HepG2 (cell line): ENCODE measurements at regions not wholly inside any gene's neighbourhood (a gene's known extent, or its start where the extent isn't known, plus 50 kb on each side); places are given as distances from the start of the nearest gene placed in this dataset.

ENCODE experiments used
- ATAC-seq: fragments of 200-7000 bp; cut with Tn5 transposase; 3 replicates; pipeline ENCODE4 v1.9.1; 2020; ENCODE audit warnings: mild to moderate bottlenecking, moderate library complexity
- BruUV-seq: library from RNA; stranded (reverse); fragments of 400-500 nt; replicated peaks from 2 replicates; lab custom pipeline; 2021; lab: Mats Ljungman, UMichigan
- CTCF ChIA-PET: fragments of 300-600 bp; formaldehyde crosslinking; extraction: SDS; loops from one replicate; lab custom pipeline; 2021; ENCODE audit warnings: low total read pairs, inconsistent platforms, low intra/inter-chr PET ratio; lab: Yijun Ruan, JAX
- POLR2A ChIA-PET: fragments of 350-600 bp; sonication (Branson Sonifier 250); formaldehyde crosslinking; loops from one replicate; lab custom pipeline; 2020; ENCODE audit warnings: antibody characterized with exemption, inconsistent platforms; lab: Yijun Ruan, JAX
- DNase-seq: peaks from one replicate; pipeline ENCODE4 v3.0.0-alpha.2; 2015; ENCODE audit warnings: low spot score
- FAIRE-seq: peaks from 3 replicates; lab custom pipeline; 2011; peaks lifted over from hg19 to GRCh38; lab: Jason Lieb, UNC
- H2AFZ ChIP-seq: one replicate; pipeline ENCODE4 v1.6.1; 2011; ENCODE audit warnings: low read length, inconsistent platforms
- H3K27ac ChIP-seq: fragments of 300-600 bp; 3 replicates; pipeline ENCODE4 v1.8.0; 2011; ENCODE audit warnings: mixed run types, mild to moderate bottlenecking, mixed read lengths, low read length, inconsistent platforms; ENCODE audit not compliant: insufficient read depth; ENCODE audit errors: extremely low read length
- H3K27me3 ChIP-seq, 2 experiments: fragments of 200-600 bp in 1 of 2; 2 replicates in 1 of 2; 3 replicates in 1 of 2; pipeline versions ENCODE4 v1.6.0 to v1.8.0; 2011; ENCODE audit warnings: low read length in 2 of 2, mild to moderate bottlenecking in 2 of 2, moderate library complexity in 2 of 2, inconsistent platforms in 1 of 2; ENCODE audit not compliant: insufficient read depth in 2 of 2, control insufficient read depth in 1 of 2
- H3K36me3 ChIP-seq, 2 experiments: fragments of 200-600 bp in 1 of 2; replicated peaks in 1 of 2; 2 replicates in 1 of 2; 3 replicates in 1 of 2; pipeline versions ENCODE4 v1.5.1 to v1.8.0; 2011; ENCODE audit warnings: low read length in 2 of 2, inconsistent platforms in 1 of 2; ENCODE audit not compliant: insufficient read depth in 2 of 2, control insufficient read depth in 1 of 2
- H3K4me1 ChIP-seq: 2 replicates; pipeline ENCODE4 v1.5.1; 2012; ENCODE audit warnings: low read length, inconsistent platforms; ENCODE audit not compliant: insufficient read depth
- H3K4me2 ChIP-seq: 2 replicates; pipeline ENCODE4 v1.6.0; 2011; ENCODE audit warnings: low read depth, low read length, inconsistent platforms
- H3K4me3 ChIP-seq, 3 experiments: fragments of 200-600 bp in 1 of 3; sonication (generic), shearing (Covaris generic) in 1 of 3; replicated peaks in 1 of 3; 2 replicates each; pipeline ENCODE4 v1.5.1; 2011 to 2016; ENCODE audit warnings: low read length in 3 of 3, inconsistent platforms in 2 of 3, low read depth in 2 of 3, mild to moderate bottlenecking in 2 of 3, control low read depth in 1 of 3, mixed read lengths in 1 of 3; ENCODE audit not compliant: insufficient read depth in 1 of 3
- H3K79me2 ChIP-seq: one replicate; pipeline ENCODE4 v1.6.1; 2011; ENCODE audit warnings: low read length, inconsistent platforms; ENCODE audit not compliant: insufficient read depth
- H3K9ac ChIP-seq: 2 replicates; pipeline ENCODE4 v1.6.0; 2011; ENCODE audit warnings: mild to moderate bottlenecking, low read depth, low read length, inconsistent platforms; ENCODE audit not compliant: insufficient read depth
- H3K9me3 ChIP-seq: 2 replicates; pipeline ENCODE4 v1.5.1; 2012; ENCODE audit warnings: mild to moderate bottlenecking, low read length
- H4K20me1 ChIP-seq: 2 replicates; pipeline ENCODE4 v1.6.0; 2011; ENCODE audit warnings: inconsistent platforms, mild to moderate bottlenecking, low read length, moderate library complexity; ENCODE audit not compliant: insufficient read depth
- ATRX ChIP-seq: sonication (generic); formaldehyde crosslinking; IDR thresholded peaks from 2 replicates; pipeline ENCODE4 v1.4.0; 2020; ENCODE audit warnings: missing genetic modification reagents, borderline replicate concordance
- FIP1L1 ChIP-seq: fragments of 200-400 bp; formaldehyde crosslinking; IDR thresholded peaks from 2 replicates; pipeline ENCODE4 v1.6.1; 2018; ENCODE audit warnings: low read depth, mild to moderate bottlenecking, low read length, moderate library complexity, borderline replicate concordance; ENCODE audit not compliant: insufficient read depth
- FOXO1 ChIP-seq: sonication (generic); formaldehyde crosslinking; IDR thresholded peaks from 2 replicates; pipeline ENCODE4 v1.4.0; 2020; ENCODE audit warnings: missing genetic modification reagents
- JUND ChIP-seq: sonication (generic); formaldehyde crosslinking; IDR thresholded peaks from 2 replicates; pipeline ENCODE4 v1.8.0; 2022; ENCODE audit warnings: mild to moderate bottlenecking, missing genetic modification reagents
- NR2F1 ChIP-seq, 2 experiments: fragments of 450-650 bp in 1 of 2; formaldehyde crosslinking in 1 of 2; IDR thresholded peaks; 2 replicates each; pipeline versions ENCODE4 v1.5.0 to v1.6.1; 2016 to 2020; ENCODE audit warnings: mild to moderate bottlenecking in 1 of 2, missing compliant biosample characterization in 1 of 2, missing genetic modification reagents in 1 of 2, moderate library complexity in 1 of 2
- YEATS2 ChIP-seq: sonication (generic); formaldehyde crosslinking; IDR thresholded peaks from 2 replicates; pipeline ENCODE4 v1.4.0; 2020; ENCODE audit warnings: missing genetic modification reagents, borderline replicate concordance
- ZMYM4 ChIP-seq: sonication (generic); formaldehyde crosslinking; IDR thresholded peaks from 2 replicates; pipeline ENCODE4 v1.8.1; 2023; ENCODE audit warnings: mild to moderate bottlenecking, missing genetic modification reagents
- ZNF280B ChIP-seq: sonication (generic); formaldehyde crosslinking; IDR thresholded peaks from 2 replicates; pipeline ENCODE4 v1.5.0; 2020; ENCODE audit warnings: missing genetic modification reagents, mild to moderate bottlenecking, borderline replicate concordance
- ZNF720 ChIP-seq: sonication (generic); formaldehyde crosslinking; IDR thresholded peaks from 2 replicates; pipeline ENCODE4 v1.4.0; 2020; ENCODE audit warnings: missing genetic modification reagents
- ZNF749 ChIP-seq: sonication (generic); formaldehyde crosslinking; IDR thresholded peaks from 2 replicates; pipeline ENCODE4 v1.8.0; 2022; ENCODE audit warnings: mild to moderate bottlenecking, missing genetic modification reagents, moderate library complexity, borderline replicate concordance
- WGBS: methylation state at CpG from one replicate; pipeline ENCODE4 v1.1.6; 2017; ENCODE audit warnings: low lambda C conversion rate; 5-methylcytosine and 5-hydroxymethylcytosine counted together
- in situ Hi-C: cut with HindIII; loops from 2 replicates; pipeline ENCODE4 v1.10.0; 2017; ENCODE audit warnings: low pct_unique_long_range_greater_than_20kb; ENCODE audit not compliant: extremely low pct_ligation_motif_present
- intact Hi-C: fragments of 100-400 bp; cut with micrococcal nuclease; formaldehyde crosslinking; loops from one replicate; pipeline ENCODE4 v1.10.0; 2022; ENCODE audit not compliant: unreplicated experiment

- ATAC-seq (no peak), DNase-seq (no peak), FAIRE-seq (no peak)
- Histone ChIP-seq H3K27ac (no peak overlapping the region), H3K79me2 (no peaks in the 10 kb centered on the region), H3K4me2 (no peak overlapping the region), H3K27me3 (no peaks in the 10 kb centered on the region; a peak in 1 of 5 replicates), H3K9ac (no peak overlapping the region), H3K9me3 (no peaks in the 10 kb centered on the region), H2AFZ (no peak overlapping the region), H3K4me3 (no peak overlapping the region), H3K4me1 (peaks cover 13% of the 10 kb centered on the region; the same call in 1 of the 2 replicates), H3K36me3 (no peaks in the 10 kb centered on the region), H4K20me1 (no peaks in the 10 kb centered on the region)
- in situ Hi-C loops: no loop called here
- POLR2A ChIA-PET: no interaction called here
- no TSS peak for BruUV-seq
- TF ChIP-seq JUND (no peak), NR2F1 (CRISPR knock-in tag; IDR thresholded peaks at IDR 0.05) (no peak), ZNF280B (no peak), FOXO1 (CRISPR knock-in tag) (no peak), ZNF720 (CRISPR knock-in tag) (no peak), ZNF749 (CRISPR knock-in tag) (no peak), YEATS2 (CRISPR knock-in tag) (no peak), ATRX (CRISPR knock-in tag) (no peak), FIP1L1 (no peak), ZMYM4 (CRISPR knock-in tag) (no peak)
- whole genome bisulfite sequencing: 75% methylated on average over 8 of the region's 8 CpGs
- CTCF ChIA-PET: no interaction called here
- intact Hi-C loops: no loop called here
These were observed 156.6 kb downstream of the ANKRD50 start for GRCh38 chr4:124555959-124556358.
